ENCODE measurements at regions not wholly inside any gene's neighbourhood (a gene's known extent, or its start where the extent isn't known, plus 50 kb on each side); places are given as distances from the start of the nearest gene placed in this dataset.

DNA sequence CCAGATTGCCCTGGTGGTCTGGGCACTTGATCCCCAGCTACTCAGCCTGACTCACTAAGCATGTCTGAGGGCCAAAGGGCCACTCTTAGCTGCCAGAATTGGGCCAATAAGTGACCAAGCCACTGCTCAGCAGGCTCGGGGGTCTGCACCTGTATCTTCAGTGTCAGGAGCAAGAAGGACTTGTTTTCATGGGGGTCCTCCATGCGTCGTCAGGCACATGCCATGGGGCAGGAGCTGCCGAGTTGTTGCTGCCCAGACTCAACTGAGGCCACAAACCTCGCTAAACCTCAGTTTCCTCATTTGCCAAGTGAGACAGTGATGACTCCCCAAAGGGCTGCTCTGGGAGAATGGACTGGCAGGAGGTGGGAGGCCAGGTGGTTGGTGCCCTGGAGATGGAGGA, 158.6 kb upstream of the GDF10 start:
- intact Hi-C loops (cut with micrococcal nuclease): no loop called here

DNA sequence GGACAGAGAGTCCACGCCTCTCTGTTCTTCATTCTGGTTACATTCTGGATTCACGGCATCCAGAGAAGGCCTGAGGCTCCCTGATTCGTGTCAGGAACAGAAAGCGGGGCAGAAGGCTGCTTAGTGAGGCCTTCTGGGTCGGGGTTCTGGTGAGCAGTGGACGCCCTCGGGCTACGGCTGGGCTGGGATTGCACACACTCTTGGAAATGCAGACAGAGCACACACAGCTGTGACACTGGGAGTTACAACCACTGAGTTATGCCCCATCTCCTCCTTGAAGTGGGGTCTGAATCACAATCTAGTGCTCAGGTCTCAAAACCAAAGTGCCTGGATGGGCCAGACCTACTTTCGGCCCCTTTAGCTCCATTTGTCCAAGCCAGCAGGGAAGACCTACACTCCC, 156.9 kb upstream of the GDF10 start:
- intact Hi-C loops (cut with micrococcal nuclease): no loop called here

DNA sequence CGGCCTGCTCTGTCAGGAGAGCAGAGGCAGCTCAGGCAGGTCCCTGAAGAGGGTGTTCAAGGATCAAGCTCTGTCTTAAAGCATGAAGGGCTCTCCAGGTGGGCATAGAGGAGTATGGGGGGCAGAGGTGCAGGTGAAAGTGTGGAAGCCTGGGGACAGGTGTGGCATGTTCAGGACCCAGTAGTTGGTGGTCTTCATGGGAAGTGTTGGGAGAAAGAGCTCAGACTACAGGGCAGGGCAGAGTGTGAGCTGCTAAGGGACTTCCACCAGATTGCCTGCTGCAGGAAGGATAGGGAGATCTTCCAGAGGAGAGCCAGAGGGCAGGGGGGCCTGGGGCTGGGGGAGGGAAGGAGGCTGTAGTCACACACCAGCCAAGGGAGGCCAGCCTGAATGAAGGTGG, 156.5 kb upstream of the GDF10 start:
- intact Hi-C loops (cut with micrococcal nuclease): no loop called here

DNA sequence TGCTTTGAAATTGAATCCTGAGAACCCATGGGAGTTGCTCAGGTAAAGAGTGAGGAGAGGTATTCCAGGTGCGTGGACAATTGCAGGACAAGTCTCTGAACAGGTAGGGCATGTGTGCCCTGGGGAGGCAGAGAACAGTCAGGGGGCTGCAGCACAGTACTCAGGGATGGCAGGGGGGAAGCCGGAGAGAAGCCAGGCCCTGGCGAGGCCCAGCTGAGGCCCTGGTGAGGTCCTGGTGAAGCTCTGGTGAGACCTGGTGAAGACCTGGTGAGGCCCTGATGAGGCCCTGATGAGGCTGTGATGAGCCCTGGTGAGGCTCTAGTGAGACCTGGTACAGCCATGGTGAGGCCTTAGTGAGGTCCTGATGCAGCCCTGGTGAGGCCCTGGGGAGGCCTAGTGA, 155.5 kb upstream of the GDF10 start:
- intact Hi-C loops (cut with micrococcal nuclease): no loop called here

GRCh38 chr10:47145290-47145934, 154.6 kb upstream of the GDF10 start:
- intact Hi-C loops (cut with micrococcal nuclease): no loop called here

DNA sequence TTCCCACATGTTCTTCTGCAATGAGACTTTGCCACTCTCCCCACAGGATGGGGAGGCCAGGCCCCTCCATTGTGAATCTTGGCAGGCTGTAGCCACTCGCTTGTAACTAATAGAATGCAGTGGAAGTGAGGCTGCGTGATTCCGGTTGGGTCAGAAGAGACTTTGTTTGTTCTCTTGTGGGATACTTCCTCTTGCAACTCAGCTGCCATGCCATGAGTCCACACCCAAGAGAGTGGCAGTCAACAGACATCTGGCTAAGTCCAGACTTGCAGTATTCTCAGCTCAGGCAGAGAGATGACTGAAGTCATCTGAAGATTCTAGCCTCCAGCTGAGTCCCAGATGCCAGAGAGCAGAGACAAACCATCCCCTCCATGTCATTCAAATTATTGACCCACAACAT, 153.4 kb upstream of the GDF10 start:
- intact Hi-C loops (cut with micrococcal nuclease): no loop called here

GRCh38 chr10:47147186-47147585, 152.8 kb upstream of the GDF10 start:
- intact Hi-C loops (cut with micrococcal nuclease): no loop called here

DNA sequence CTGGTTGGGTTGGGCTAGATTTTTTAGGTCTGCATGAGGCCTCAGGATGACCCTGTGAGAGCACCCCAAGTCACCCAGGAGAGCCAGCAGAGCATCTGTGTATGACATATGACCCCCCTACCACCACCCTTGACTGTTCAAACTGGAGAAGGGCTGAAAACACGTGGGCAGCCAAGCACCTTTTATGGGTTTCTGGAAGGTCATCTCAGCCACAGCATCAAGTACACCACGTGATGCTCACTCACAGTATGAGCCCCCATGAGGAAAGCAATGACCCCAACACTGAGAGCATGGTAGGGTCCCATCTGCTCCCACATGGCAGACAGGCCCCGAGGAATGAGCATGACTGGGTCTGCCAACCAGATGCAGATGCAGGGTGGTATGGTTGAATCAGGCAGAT, 149.4 kb upstream of the GDF10 start:
- intact Hi-C loops (cut with micrococcal nuclease): no loop called here

DNA sequence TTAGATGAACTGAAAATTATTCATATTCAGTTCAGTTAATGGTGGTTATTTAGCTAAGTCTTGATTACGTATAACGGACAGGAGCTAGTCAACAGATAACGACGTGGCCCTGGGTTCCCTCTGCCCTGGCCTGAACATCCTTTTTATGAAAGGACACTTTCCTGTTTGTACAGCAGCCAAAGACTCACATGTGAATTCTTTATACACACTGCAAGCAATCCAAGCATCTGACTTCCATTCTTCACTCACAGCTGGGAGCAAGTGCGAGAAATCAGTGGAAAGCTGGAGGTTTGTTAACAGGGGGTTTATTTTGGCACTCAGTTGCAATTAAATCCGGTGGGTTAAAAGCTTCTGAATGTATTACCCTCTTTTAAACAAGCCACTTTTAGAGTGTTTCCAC, 148.1 kb upstream of the GDF10 start:
- intact Hi-C loops (cut with micrococcal nuclease): no loop called here

GRCh38 chr10:47152861-47153349, 147.1 kb upstream of the GDF10 start:
- intact Hi-C loops (cut with micrococcal nuclease): no loop called here

DNA sequence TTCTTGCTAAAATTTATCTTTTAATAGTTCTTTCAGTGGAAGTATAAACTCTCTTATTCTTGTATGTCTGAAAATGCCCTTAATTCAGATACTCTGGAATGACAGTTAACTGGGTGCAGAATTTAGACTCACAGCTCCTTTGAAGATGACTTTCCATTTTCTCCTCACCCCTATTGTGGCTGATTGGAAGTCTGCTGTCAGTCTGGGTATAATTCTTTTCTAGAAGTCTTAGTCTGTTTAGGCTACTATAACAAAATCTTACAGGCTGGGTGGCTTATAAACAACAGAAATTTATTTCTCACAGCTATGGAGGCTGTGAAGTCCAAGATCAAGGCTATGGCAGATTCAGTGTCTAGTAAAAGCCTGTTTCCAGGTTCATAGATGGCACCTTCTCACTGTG, 145.2 kb upstream of the GDF10 start:
- intact Hi-C loops (cut with micrococcal nuclease): no loop called here

GRCh38 chr10:47156873-47157272, 143.1 kb upstream of the GDF10 start:
- intact Hi-C loops (cut with micrococcal nuclease): no loop called here

- intact Hi-C loops (cut with micrococcal nuclease): no loop called here
These were observed 141.6 kb upstream of the GDF10 start for GRCh38 chr10:47158116-47159071.

DNA sequence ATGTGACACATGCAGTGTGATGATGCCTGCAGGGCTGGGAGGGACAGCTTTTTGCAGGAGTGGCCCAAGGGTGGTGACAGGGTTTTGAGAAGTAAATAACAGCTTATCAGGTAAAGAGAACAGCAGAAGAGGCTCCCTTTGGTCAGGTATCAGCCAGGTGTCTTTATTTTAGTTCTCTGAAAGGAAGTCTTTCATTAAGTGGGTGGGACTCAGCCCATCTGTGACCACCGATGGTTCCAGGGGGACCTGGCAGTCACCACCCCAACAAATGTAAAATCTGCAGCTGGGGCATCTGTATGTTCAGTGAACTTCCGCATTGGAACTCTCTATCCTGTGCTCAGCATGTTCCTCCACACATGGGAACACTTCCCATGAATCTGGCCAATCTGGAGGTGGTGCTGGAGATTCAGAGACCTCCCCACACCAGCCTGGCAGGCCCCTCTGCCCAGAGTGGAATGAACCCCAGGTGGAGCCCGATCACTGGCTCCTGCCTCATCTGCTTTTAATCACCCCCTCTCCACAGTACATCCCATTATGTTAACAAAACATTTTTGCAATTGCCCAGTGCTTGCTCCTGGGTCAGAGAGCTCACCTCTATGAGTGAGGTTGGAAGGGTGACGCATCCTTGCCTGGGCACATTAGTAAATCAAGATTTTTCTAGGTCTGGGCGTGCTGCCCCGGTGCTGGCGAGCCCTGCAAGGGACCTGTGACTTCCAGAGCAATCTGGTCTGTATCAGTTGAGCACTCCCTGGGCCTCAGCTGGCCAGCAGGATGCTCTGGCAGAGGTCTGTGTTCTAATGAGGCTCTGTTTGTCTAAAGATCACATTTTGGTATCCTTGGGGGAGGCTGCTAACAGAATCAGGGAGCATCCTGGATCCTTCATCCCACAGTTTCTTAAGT, 140.4 kb upstream of the GDF10 start:
- intact Hi-C loops (cut with micrococcal nuclease): no loop called here

DNA sequence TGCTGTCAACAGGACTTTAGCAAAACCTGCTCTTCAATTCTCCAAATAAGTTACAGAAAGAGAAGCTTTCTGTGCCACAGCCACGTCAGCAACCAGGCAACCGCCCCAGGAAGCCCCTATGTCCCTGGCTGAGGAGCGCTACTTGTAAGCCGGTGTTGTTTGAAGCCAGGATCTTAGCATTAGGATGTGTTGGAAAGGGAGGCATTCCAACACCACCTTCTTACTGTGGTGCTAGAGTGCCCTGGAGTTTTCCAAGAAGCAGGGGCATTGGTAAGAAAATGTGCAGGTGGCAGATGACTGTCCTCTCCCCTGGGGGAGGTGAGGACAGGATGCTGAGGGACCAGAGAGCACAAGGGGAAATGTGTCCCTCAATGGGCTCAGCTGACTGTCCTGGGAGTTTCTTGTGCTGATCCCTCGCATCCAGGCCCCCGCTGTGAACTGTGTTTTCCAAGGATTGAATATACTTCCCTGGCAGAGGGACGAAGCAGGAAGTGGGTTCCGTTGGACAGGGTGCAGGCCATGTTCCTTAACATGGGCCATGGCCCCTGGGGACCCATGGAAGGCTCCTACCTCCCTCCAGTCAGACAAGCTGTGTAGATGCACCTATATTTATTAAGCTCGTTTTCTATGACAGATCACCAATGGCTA, 139.6 kb upstream of the GDF10 start:
- intact Hi-C loops (cut with micrococcal nuclease): no loop called here

DNA sequence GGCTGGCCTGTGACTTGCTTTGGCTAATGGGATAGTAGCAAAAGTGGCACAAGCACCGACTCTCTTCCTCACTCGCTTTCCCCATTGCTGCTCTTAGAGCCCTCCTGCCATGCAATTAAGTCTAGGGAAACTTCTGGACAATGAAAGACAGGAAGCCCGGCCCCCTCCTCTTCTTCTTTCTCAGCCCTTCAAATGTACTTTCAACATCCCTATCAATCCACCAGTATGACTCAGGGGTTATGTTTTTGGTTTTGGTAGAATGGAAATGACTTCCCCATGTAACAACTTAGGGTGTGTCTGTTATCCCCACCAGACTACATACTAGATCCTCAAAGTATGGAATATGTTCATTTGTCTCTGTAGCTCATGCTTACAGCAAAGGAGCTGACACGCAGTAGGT, 139.0 kb upstream of the GDF10 start:
- intact Hi-C loops (cut with micrococcal nuclease): no loop called here

GRCh38 chr10:47161465-47161864, 138.5 kb upstream of the GDF10 start:
- intact Hi-C loops (cut with micrococcal nuclease): no loop called here

- intact Hi-C loops (cut with micrococcal nuclease): no loop called here
These were observed 135.7 kb upstream of the GDF10 start for GRCh38 chr10:47164126-47164799.

GRCh38 chr10:47164800-47165128, 135.2 kb upstream of the GDF10 start:
- intact Hi-C loops (cut with micrococcal nuclease): loop anchor here (5.0 kb wide), 1 partner anchor 1493 kb away; no protein-coding TSS in a partner anchor

- intact Hi-C loops (cut with micrococcal nuclease): loop anchor here (5.0 kb wide), 1 partner anchor 1492 kb away; no protein-coding TSS in a partner anchor
These were observed 134.8 kb upstream of the GDF10 start for GRCh38 chr10:47165168-47165710.
